Liver (tissue), 8 donors: ENCODE measurements at regions not wholly inside any gene's neighbourhood (a gene's known extent, or its start where the extent isn't known, plus 50 kb on each side); places are given as distances from the start of the nearest gene placed in this dataset.

Source experiments
- DNase-seq: peaks from one replicate; pipeline ENCODE4 v3.0.0-alpha.2; 2017; ENCODE audit warnings: low spot score
- H3K27ac ChIP-seq, 2 donors: one replicate each; pipeline ENCODE4 v1.7.0; 2013; ENCODE audit warnings: inconsistent platforms in 2 of 2, low read length in 2 of 2, control low read depth in 1 of 2, low read depth in 1 of 2, mild to moderate bottlenecking in 1 of 2
- H3K27me3 ChIP-seq, 4 donors: one replicate each; pipeline versions ENCODE4 v1.6.1 to v1.7.0; 2013; ENCODE audit warnings: low read length in 3 of 4, inconsistent platforms in 1 of 4, mild to moderate bottlenecking in 1 of 4, moderate library complexity in 1 of 4; ENCODE audit not compliant: control insufficient read depth in 4 of 4, insufficient read depth in 4 of 4
- H3K36me3 ChIP-seq, 4 donors: one replicate each; pipeline versions ENCODE4 v1.6.1 to v1.7.0; 2013; ENCODE audit warnings: low read length in 3 of 4, mild to moderate bottlenecking in 3 of 4, low read depth in 1 of 4, moderate library complexity in 1 of 4; ENCODE audit not compliant: control insufficient read depth in 4 of 4, insufficient read depth in 3 of 4
- H3K4me1 ChIP-seq, 4 donors: one replicate each; pipeline versions ENCODE4 v1.6.1 to v1.7.0; 2013; ENCODE audit warnings: low read length in 3 of 4, mild to moderate bottlenecking in 3 of 4, moderate library complexity in 1 of 4; ENCODE audit not compliant: control insufficient read depth in 4 of 4, insufficient read depth in 4 of 4
- H3K4me3 ChIP-seq, 3 donors: one replicate each; pipeline versions ENCODE4 v1.6.1 to v1.7.0; 2013; ENCODE audit warnings: low read length in 3 of 3, control low read depth in 1 of 3, low read depth in 1 of 3, mild to moderate bottlenecking in 1 of 3
- H3K9ac ChIP-seq, 2 donors: one replicate each; pipeline ENCODE4 v1.7.0; 2013; ENCODE audit warnings: low read length in 2 of 2, mild to moderate bottlenecking in 2 of 2, moderate library complexity in 2 of 2, control low read depth in 1 of 2, low read depth in 1 of 2
- H3K9me3 ChIP-seq, 4 donors: one replicate each; pipeline versions ENCODE4 v1.6.1 to v1.7.0; 2013; ENCODE audit warnings: low read length in 3 of 4; ENCODE audit not compliant: control insufficient read depth in 4 of 4
- ATF3 ChIP-seq: IDR thresholded peaks from 2 replicates; pipeline ENCODE4 v1.6.1; 2016; ENCODE audit warnings: antibody characterized with exemption
- CTCF ChIP-seq: fragments of 150-350 bp; IDR thresholded peaks from 2 replicates; pipeline ENCODE4 v1.5.1; 2017; ENCODE audit warnings: improper control_type of control experiment, low read depth, low read length; ENCODE audit not compliant: missing input control
- EGR1 ChIP-seq, 2 donors: IDR thresholded peaks; 2 replicates each; pipeline ENCODE4 v1.6.1; 2016 to 2018; ENCODE audit warnings: antibody characterized with exemption in 2 of 2, low read depth in 2 of 2
- FOXA1 ChIP-seq: IDR thresholded peaks from 2 replicates; pipeline ENCODE4 v1.6.1; 2016; ENCODE audit warnings: antibody characterized with exemption
- FOXA2 ChIP-seq: IDR thresholded peaks from 2 replicates; pipeline ENCODE4 v1.6.1; 2016; ENCODE audit warnings: antibody characterized with exemption
- GABPA ChIP-seq, 2 donors: IDR thresholded peaks in 1 of 2; conservative IDR thresholded peaks in 1 of 2; 2 replicates each; pipeline ENCODE4 v1.6.1; 2016; ENCODE audit warnings: antibody characterized with exemption in 2 of 2, mild to moderate bottlenecking in 1 of 2, moderate library complexity in 1 of 2
- HNF4A ChIP-seq, 2 donors: conservative IDR thresholded peaks; 2 replicates each; pipeline ENCODE4 v1.6.1; 2016; ENCODE audit warnings: antibody characterized with exemption in 2 of 2, mild to moderate bottlenecking in 2 of 2
- HNF4G ChIP-seq: IDR thresholded peaks from 2 replicates; pipeline ENCODE4 v1.6.1; 2016; ENCODE audit warnings: antibody characterized with exemption
- JUND ChIP-seq, 2 donors: IDR thresholded peaks; 2 replicates each; pipeline ENCODE4 v1.6.1; 2016; ENCODE audit warnings: antibody characterized with exemption in 2 of 2
- MAX ChIP-seq: IDR thresholded peaks from 2 replicates; pipeline ENCODE4 v1.6.1; 2016; ENCODE audit warnings: antibody characterized with exemption
- NR2F2 ChIP-seq: IDR thresholded peaks from 2 replicates; pipeline ENCODE4 v1.6.1; 2016; ENCODE audit warnings: antibody characterized with exemption
- RAD21 ChIP-seq, 2 donors: IDR thresholded peaks; 2 replicates each; pipeline ENCODE4 v1.6.1; 2016; ENCODE audit warnings: antibody characterized with exemption in 2 of 2, mild to moderate bottlenecking in 2 of 2
- REST ChIP-seq: IDR thresholded peaks from 2 replicates; pipeline ENCODE4 v1.6.1; 2016; ENCODE audit warnings: antibody characterized with exemption, mild to moderate bottlenecking
- RXRA ChIP-seq, 2 donors: IDR thresholded peaks; 2 replicates each; pipeline ENCODE4 v1.6.1; 2017 to 2018; ENCODE audit warnings: antibody characterized with exemption in 2 of 2, mild to moderate bottlenecking in 1 of 2
- SP1 ChIP-seq: IDR thresholded peaks from 2 replicates; pipeline ENCODE4 v1.6.1; 2018; ENCODE audit warnings: antibody characterized with exemption, mild to moderate bottlenecking
- TAF1 ChIP-seq: conservative IDR thresholded peaks from 2 replicates; pipeline ENCODE4 v1.6.1; 2016; ENCODE audit warnings: antibody characterized with exemption, mild to moderate bottlenecking
- YY1 ChIP-seq: IDR thresholded peaks from 2 replicates; pipeline ENCODE4 v1.6.1; 2016; ENCODE audit warnings: antibody characterized with exemption, mild to moderate bottlenecking
- ZBTB33 ChIP-seq: IDR thresholded peaks from 2 replicates; pipeline ENCODE4 v1.6.1; 2016; ENCODE audit warnings: antibody characterized with exemption
- WGBS: extraction: QIAGEN DNeasy Blood & Tissue Kit; methylation state at CpG from one replicate; pipeline ENCODE4 v1.1.7; 2013; 5-methylcytosine and 5-hydroxymethylcytosine counted together
- donor health status: healthy.
- donor health status: healthy.
- donor health status: healthy.
- donor health status: healthy.
- donor health status: healthy.

DNA sequence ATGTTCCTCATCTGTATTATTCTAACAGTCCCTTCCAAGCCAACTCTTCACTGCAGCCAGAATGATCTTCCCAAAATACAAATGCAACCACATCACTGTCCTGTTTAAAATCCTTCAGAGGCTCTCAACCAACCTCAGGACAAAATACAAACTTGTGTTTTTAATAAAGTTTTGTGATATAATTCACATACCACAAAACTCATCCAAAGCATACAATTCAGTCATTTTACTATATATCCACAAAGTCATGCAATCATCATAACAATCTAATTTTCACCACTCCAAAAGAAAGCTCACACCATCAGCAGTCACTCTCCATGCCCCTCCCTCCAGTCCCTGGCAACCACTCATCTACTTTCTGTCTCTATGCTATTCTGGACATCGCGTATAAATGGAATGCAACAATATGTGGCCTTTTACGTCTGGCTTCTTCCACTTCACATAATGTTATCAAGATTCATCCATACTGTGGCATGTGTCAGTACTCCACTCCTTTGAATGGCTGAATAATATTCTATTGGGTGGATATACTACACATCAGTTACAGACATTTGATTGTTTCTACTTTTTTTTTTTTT, 81.7 kb upstream of the DOCK9 start:
- no peak for TF ChIP-seq MAX
- no peak for TF ChIP-seq SP1
- no peak for TF ChIP-seq REST
- TF ChIP-seq HNF4A (conservative IDR thresholded peaks at IDR 0.05) = no peak
- no peak for TF ChIP-seq ATF3
- TF ChIP-seq CTCF = no peak
- TF ChIP-seq GABPA (IDR thresholded peaks at IDR 0.05 in 1 of 2, conservative IDR thresholded peaks at IDR 0.05 in 1 of 2) = no peak
- TF ChIP-seq ZBTB33 = no peak
- no peak for TF ChIP-seq RXRA (IDR thresholded peaks at IDR 0.05)
- TF ChIP-seq EGR1 (IDR thresholded peaks at IDR 0.05; ENCODE audit: low read depth in 2 of 2) = no peak
- no peak for TF ChIP-seq FOXA1
- TF ChIP-seq YY1 = no peak
- no peak for TF ChIP-seq RAD21 (IDR thresholded peaks at IDR 0.05)
- TF ChIP-seq TAF1 = no peak
- no peak for TF ChIP-seq FOXA2
- TF ChIP-seq JUND (IDR thresholded peaks at IDR 0.05) = no peak
- no peak for TF ChIP-seq HNF4G
- TF ChIP-seq NR2F2 = no peak
- Histone ChIP-seq H3K27ac (no peak overlapping the region), H3K9ac (no peak overlapping the region), H3K4me3 (no peak overlapping the region), H3K4me1 (peaks cover 5 to 17% (median 13%) of the 10 kb centered on the region in 4 donors), H3K9me3 (no peaks in the 10 kb centered on the region), H3K36me3 (no peaks in the 10 kb centered on the region), H3K27me3 (no peaks in the 10 kb centered on the region)
- 96% methylated on average over 3 of the region's 3 CpGs for WGBS
- DNase-seq = no peak
